SU-DHL-6 (cell line): ENCODE measurements at regions not wholly inside any gene's neighbourhood (a gene's known extent, or its start where the extent isn't known, plus 50 kb on each side); places are given as distances from the start of the nearest gene placed in this dataset.

ENCODE experiments used
- EZH2phosphoT487 ChIP-seq: fragments of 200-600 bp; sonication (generic), shearing (Covaris generic); conservative IDR thresholded peaks from 2 replicates; pipeline ENCODE4 v1.6.1; 2018; ENCODE audit warnings: mild to moderate bottlenecking, antibody characterized with exemption, low read length, moderate library complexity, mixed read lengths
- TF ChIP-seq, protein P1 (sequence below): fragments of 200-600 bp; sonication (generic); IDR thresholded peaks from one replicate; pipeline ENCODE4 v1.5.1; 2017; ENCODE audit warnings: antibody characterized with exemption, mild to moderate bottlenecking, low read length, moderate library complexity; ENCODE audit not compliant: insufficient read depth, poor library complexity, severe bottlenecking

DNA sequence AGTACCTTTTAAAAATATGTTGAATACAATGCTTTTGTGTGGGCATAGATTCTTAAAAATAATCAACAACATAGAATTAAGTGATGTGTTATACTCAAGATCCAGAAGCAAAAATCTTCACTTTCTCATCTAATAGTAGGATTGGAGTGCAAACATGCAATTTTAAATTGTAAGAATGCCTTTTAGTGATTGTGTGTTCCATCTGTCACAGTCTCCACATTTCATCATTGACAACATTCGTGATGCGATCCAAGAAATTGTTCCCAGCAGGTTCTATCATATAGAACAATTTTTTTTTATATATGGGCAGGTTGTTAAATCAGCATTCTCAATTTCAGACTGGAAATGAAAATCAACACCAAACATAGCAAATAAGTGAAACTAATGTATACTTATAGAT lies 1671.8 kb upstream of the SLC39A10 start:
- TF ChIP-seq, protein P1, sequence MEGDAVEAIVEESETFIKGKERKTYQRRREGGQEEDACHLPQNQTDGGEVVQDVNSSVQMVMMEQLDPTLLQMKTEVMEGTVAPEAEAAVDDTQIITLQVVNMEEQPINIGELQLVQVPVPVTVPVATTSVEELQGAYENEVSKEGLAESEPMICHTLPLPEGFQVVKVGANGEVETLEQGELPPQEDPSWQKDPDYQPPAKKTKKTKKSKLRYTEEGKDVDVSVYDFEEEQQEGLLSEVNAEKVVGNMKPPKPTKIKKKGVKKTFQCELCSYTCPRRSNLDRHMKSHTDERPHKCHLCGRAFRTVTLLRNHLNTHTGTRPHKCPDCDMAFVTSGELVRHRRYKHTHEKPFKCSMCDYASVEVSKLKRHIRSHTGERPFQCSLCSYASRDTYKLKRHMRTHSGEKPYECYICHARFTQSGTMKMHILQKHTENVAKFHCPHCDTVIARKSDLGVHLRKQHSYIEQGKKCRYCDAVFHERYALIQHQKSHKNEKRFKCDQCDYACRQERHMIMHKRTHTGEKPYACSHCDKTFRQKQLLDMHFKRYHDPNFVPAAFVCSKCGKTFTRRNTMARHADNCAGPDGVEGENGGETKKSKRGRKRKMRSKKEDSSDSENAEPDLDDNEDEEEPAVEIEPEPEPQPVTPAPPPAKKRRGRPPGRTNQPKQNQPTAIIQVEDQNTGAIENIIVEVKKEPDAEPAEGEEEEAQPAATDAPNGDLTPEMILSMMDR = no peak
- TF ChIP-seq EZH2phosphoT487 = no peak
